Small intestine (tissue), 7 donors: ENCODE measurements at regions not wholly inside any gene's neighbourhood (a gene's known extent, or its start where the extent isn't known, plus 50 kb on each side); places are given as distances from the start of the nearest gene placed in this dataset.

Source experiments
- DNase-seq, 2 donors: peaks; one replicate each; pipeline versions ENCODE4 v3.0.0 to v3.0.0-alpha.2; 2013
- FAIRE-seq: peaks from 2 replicates; lab custom pipeline; 2012; peaks lifted over from hg19 to GRCh38; lab: Jason Lieb, UNC
- H3K27ac ChIP-seq, 3 donors: one replicate each; pipeline ENCODE4 v1.5.1; 2013; ENCODE audit warnings: low read length in 2 of 3, mild to moderate bottlenecking in 2 of 3, control low read depth in 1 of 3, inconsistent platforms in 1 of 3, low read depth in 1 of 3, moderate library complexity in 1 of 3
- H3K27me3 ChIP-seq, 3 donors: one replicate each; pipeline ENCODE4 v1.6.1; 2013; ENCODE audit warnings: low read length in 3 of 3, inconsistent platforms in 1 of 3; ENCODE audit not compliant: control insufficient read depth in 3 of 3, insufficient read depth in 3 of 3
- H3K36me3 ChIP-seq, 3 donors: one replicate each; pipeline ENCODE4 v1.6.1; 2013; ENCODE audit warnings: low read length in 3 of 3, inconsistent platforms in 1 of 3, low read depth in 1 of 3, mild to moderate bottlenecking in 1 of 3, moderate library complexity in 1 of 3; ENCODE audit not compliant: control insufficient read depth in 3 of 3, insufficient read depth in 2 of 3
- H3K4me1 ChIP-seq, 3 donors: one replicate each; pipeline ENCODE4 v1.6.1; 2013; ENCODE audit warnings: low read length in 2 of 3, inconsistent platforms in 1 of 3, low read depth in 1 of 3, mild to moderate bottlenecking in 1 of 3, moderate library complexity in 1 of 3; ENCODE audit not compliant: control insufficient read depth in 3 of 3, insufficient read depth in 2 of 3
- H3K4me3 ChIP-seq, 3 donors: one replicate each; pipeline ENCODE4 v1.5.1; 2013; ENCODE audit warnings: low read length in 3 of 3, control low read depth in 1 of 3, inconsistent platforms in 1 of 3, low read depth in 1 of 3, mild to moderate bottlenecking in 1 of 3, moderate library complexity in 1 of 3
- H3K9me3 ChIP-seq, 2 donors: one replicate each; pipeline ENCODE4 v1.6.1; 2013; ENCODE audit warnings: low read depth in 1 of 2, low read length in 1 of 2; ENCODE audit not compliant: control insufficient read depth in 2 of 2, insufficient read depth in 1 of 2
- WGBS, 3 donors: extraction: QIAGEN DNeasy Blood & Tissue Kit; methylation state at CpG; one replicate each; pipeline ENCODE4 v1.1.7; 2013; 5-methylcytosine and 5-hydroxymethylcytosine counted together
- donor health status: healthy with polysubstance abuse.
- donor health status: control.
- donor health status: control.
- donor health status: Bipolar disorder and iron deficiency.
- donor health status: healthy.

GRCh38 chr12:88406905-88407304, 173.4 kb downstream of the KITLG start:
- DNase-seq (no peak), FAIRE-seq (no peak)
- Histone ChIP-seq H3K4me1 (no peaks in the 10 kb centered on the region), H3K27ac (no peak overlapping the region), H3K27me3 (no peaks in the 10 kb centered on the region), H3K9me3 (no peaks in the 10 kb centered on the region), H3K4me3 (no peak overlapping the region), H3K36me3 (no peaks in the 10 kb centered on the region)
- 69 to 79% (median 69%) methylated on average over 5 of the region's 5 CpGs for WGBS, 3 donors

- no peaks in the 10 kb centered on the region for H3K9me3 ChIP-seq
- H3K4me3 ChIP-seq = no peak overlapping the region
- FAIRE-seq (no peak), DNase-seq (no peak)
- H3K36me3 ChIP-seq = no peaks in the 10 kb centered on the region
- no peaks in the 10 kb centered on the region for H3K4me1 ChIP-seq
- no peak overlapping the region for H3K27ac ChIP-seq
- H3K27me3 ChIP-seq = no peaks in the 10 kb centered on the region
These were observed 171.4 kb downstream of the KITLG start for GRCh38 chr12:88408823-88409222.

GRCh38 chr12:88409257-88409656, 171.0 kb downstream of the KITLG start:
- 77 to 86% (median 80%) methylated on average over 3 of the region's 3 CpGs for WGBS, 3 donors

GRCh38 chr12:88411689-88412088, 168.6 kb downstream of the KITLG start:
- DNase-seq (no peak), FAIRE-seq (no peak)
- Histone ChIP-seq H3K27ac (no peak overlapping the region), H3K27me3 (no peaks in the 10 kb centered on the region), H3K4me1 (no peaks in the 10 kb centered on the region), H3K4me3 (no peak overlapping the region), H3K9me3 (no peaks in the 10 kb centered on the region), H3K36me3 (no peaks in the 10 kb centered on the region)
- WGBS, 3 donors = 60 to 74% (median 62%) methylated on average over 2 of the region's 2 CpGs

More at GRCh38 chr12:88409257-88409656, 171.0 kb downstream of the KITLG start:
- FAIRE-seq = no peak
- DNase-seq = no peak
- no peak overlapping the region for H3K27ac ChIP-seq
- H3K4me1 ChIP-seq = no peaks in the 10 kb centered on the region
- no peak overlapping the region for H3K4me3 ChIP-seq
- H3K36me3 ChIP-seq = no peaks in the 10 kb centered on the region
- no peaks in the 10 kb centered on the region for H3K27me3 ChIP-seq
- H3K9me3 ChIP-seq = no peaks in the 10 kb centered on the region

GRCh38 chr12:88413646-88414045, 166.6 kb downstream of the KITLG start:
- no peaks in the 10 kb centered on the region for H3K4me1 ChIP-seq
- no peak for FAIRE-seq

GRCh38 chr12:88416155-88416554, 164.1 kb downstream of the KITLG start:
- no peak for FAIRE-seq
- DNase-seq = no peak
- Histone ChIP-seq H3K27ac (no peak overlapping the region), H3K4me3 (no peak overlapping the region), H3K4me1 (no peaks in the 10 kb centered on the region), H3K36me3 (no peaks in the 10 kb centered on the region), H3K9me3 (no peaks in the 10 kb centered on the region), H3K27me3 (no peaks in the 10 kb centered on the region)
- 81 to 89% (median 87%) methylated on average over 2 of the region's 2 CpGs for WGBS, 3 donors

More at GRCh38 chr12:88413646-88414045, 166.6 kb downstream of the KITLG start:
- Histone ChIP-seq H3K27ac (no peak overlapping the region), H3K4me3 (no peak overlapping the region), H3K9me3 (no peaks in the 10 kb centered on the region), H3K36me3 (no peaks in the 10 kb centered on the region), H3K27me3 (no peaks in the 10 kb centered on the region)
- WGBS, 3 donors = 49 to 56% (median 56%) methylated on average over 2 of the region's 2 CpGs
- no peak for DNase-seq

- no peaks in the 10 kb centered on the region for H3K27me3 ChIP-seq
- no peak overlapping the region for H3K4me3 ChIP-seq
- no peaks in the 10 kb centered on the region for H3K9me3 ChIP-seq
- H3K27ac ChIP-seq = no peak overlapping the region
- no peaks in the 10 kb centered on the region for H3K36me3 ChIP-seq
- DNase-seq (no peak), FAIRE-seq (no peak)
- WGBS, 3 donors = 79 to 86% (median 80%) methylated on average over 2 of the region's 2 CpGs
- no peaks in the 10 kb centered on the region for H3K4me1 ChIP-seq
These were observed 163.5 kb downstream of the KITLG start for GRCh38 chr12:88416786-88417185.

GRCh38 chr12:88417531-88417930, 162.7 kb downstream of the KITLG start:
- no peak overlapping the region for H3K27ac ChIP-seq
- no peaks in the 10 kb centered on the region for H3K9me3 ChIP-seq
- DNase-seq = no peak
- H3K4me1 ChIP-seq = no peaks in the 10 kb centered on the region
- no peaks in the 10 kb centered on the region for H3K36me3 ChIP-seq
- H3K4me3 ChIP-seq = no peak overlapping the region
- FAIRE-seq = no peak
- 62 to 73% (median 65%) methylated on average over 5 of the region's 5 CpGs for WGBS, 3 donors
- no peaks in the 10 kb centered on the region for H3K27me3 ChIP-seq

GRCh38 chr12:88418856-88419497, 161.3 kb downstream of the KITLG start:
- no peak for DNase-seq
- Histone ChIP-seq H3K4me3 (no peak overlapping the region), H3K27me3 (no peaks in the 10 kb centered on the region), H3K27ac (no peak overlapping the region), H3K36me3 (no peaks in the 10 kb centered on the region), H3K4me1 (no peaks in the 10 kb centered on the region), H3K9me3 (no peaks in the 10 kb centered on the region)
- WGBS, 3 donors = 80 to 91% (median 85%) methylated on average over 8 of the region's 8 CpGs
- FAIRE-seq = no peak
